CD4-positive, alpha-beta T cell (primary cell): ENCODE measurements at regions not wholly inside any gene's neighbourhood (a gene's known extent, or its start where the extent isn't known, plus 50 kb on each side); places are given as distances from the start of the nearest gene placed in this dataset.

ENCODE experiments used
- ATAC-seq: fragments of 200-7000 bp; cut with Tn5 transposase; one replicate; pipeline ENCODE4 v1.10.0; 2022; ENCODE audit warnings: mild to moderate bottlenecking; ENCODE audit not compliant: poor library complexity
- CTCF ChIA-PET: fragments of 350-600 bp; sonication (Branson Sonifier 250); formaldehyde crosslinking; loops from one replicate; lab custom pipeline; 2021; ENCODE audit warnings: antibody characterized with exemption, inconsistent platforms; lab: Charles Lee
- POLR2A ChIA-PET: fragments of 350-600 bp; sonication (Branson Sonifier 250); formaldehyde crosslinking; loops from one replicate; lab custom pipeline; 2021; ENCODE audit warnings: antibody characterized with exemption, inconsistent platforms; lab: Charles Lee
- DNase-seq, 14 experiments: peaks; one replicate each; pipeline ENCODE4 v3.0.0-alpha.2; 2013 to 2020; ENCODE audit warnings: mixed read lengths in 2 of 14
- H3K27ac ChIP-seq, 2 donors: one replicate each; pipeline versions ENCODE4 v1.5.1 to v1.7.0; 2013; ENCODE audit warnings: low read length in 2 of 2, low read depth in 1 of 2, mild to moderate bottlenecking in 1 of 2
- H3K27me3 ChIP-seq, 2 experiments: 1 replicate in 1 of 2; 2 replicates in 1 of 2; pipeline versions ENCODE4 v1.6.1 to v1.7.0; 2013; ENCODE audit warnings: low read length in 2 of 2, control low read depth in 1 of 2, mild to moderate bottlenecking in 1 of 2, moderate library complexity in 1 of 2; ENCODE audit not compliant: insufficient read depth in 2 of 2, control insufficient read depth in 1 of 2
- H3K36me3 ChIP-seq: one replicate; pipeline ENCODE4 v1.6.1; 2013; ENCODE audit warnings: low read length, control low read depth; ENCODE audit not compliant: insufficient read depth
- H3K4me1 ChIP-seq: one replicate; pipeline ENCODE4 v1.6.1; 2013; ENCODE audit warnings: low read length, control low read depth; ENCODE audit not compliant: insufficient read depth
- H3K4me3 ChIP-seq: one replicate; pipeline ENCODE4 v1.5.1; 2013; ENCODE audit warnings: mild to moderate bottlenecking, low read length, moderate library complexity
- H3K9me3 ChIP-seq, 2 experiments: 1 replicate in 1 of 2; 2 replicates in 1 of 2; pipeline versions ENCODE4 v1.6.1 to v1.7.0; 2013; ENCODE audit warnings: low read length in 2 of 2, mild to moderate bottlenecking in 2 of 2, control low read depth in 1 of 2, moderate library complexity in 1 of 2; ENCODE audit not compliant: control insufficient read depth in 1 of 2, insufficient read depth in 1 of 2
- H3K27ac Mint-ChIP-seq: one replicate; pipeline ENCODE4 v1.8.0; 2020; ENCODE audit warnings: mixed read lengths
- H3K27me3 Mint-ChIP-seq: one replicate; pipeline ENCODE4 v1.8.0; 2021; ENCODE audit warnings: mixed read lengths
- H3K36me3 Mint-ChIP-seq: one replicate; pipeline ENCODE4 v1.8.0; 2021; ENCODE audit warnings: low read depth, mixed read lengths
- H3K4me1 Mint-ChIP-seq: one replicate; pipeline ENCODE4 v1.8.0; 2021; ENCODE audit warnings: low read depth, mixed read lengths
- H3K4me3 Mint-ChIP-seq: one replicate; pipeline ENCODE4 v1.8.0; 2020; ENCODE audit warnings: mild to moderate bottlenecking, mixed read lengths
- H3K9me3 Mint-ChIP-seq: one replicate; pipeline ENCODE4 v1.8.0; 2020; ENCODE audit warnings: mixed read lengths
- CTCF ChIP-seq: fragments of 200-600 bp; IDR thresholded peaks from one replicate; pipeline ENCODE4 v1.8.0; 2022; ENCODE audit warnings: antibody characterized with exemption, mild to moderate bottlenecking
- intact Hi-C, 2 experiments: fragments of 100-400 bp; cut with DNase I in 1 of 2; cut with micrococcal nuclease in 1 of 2; formaldehyde crosslinking; loops; one replicate each; pipeline versions ENCODE4 v1.15.1 to v1.9.0; 2023 to 2025; cut with DNase I, micrococcal nuclease

DNA sequence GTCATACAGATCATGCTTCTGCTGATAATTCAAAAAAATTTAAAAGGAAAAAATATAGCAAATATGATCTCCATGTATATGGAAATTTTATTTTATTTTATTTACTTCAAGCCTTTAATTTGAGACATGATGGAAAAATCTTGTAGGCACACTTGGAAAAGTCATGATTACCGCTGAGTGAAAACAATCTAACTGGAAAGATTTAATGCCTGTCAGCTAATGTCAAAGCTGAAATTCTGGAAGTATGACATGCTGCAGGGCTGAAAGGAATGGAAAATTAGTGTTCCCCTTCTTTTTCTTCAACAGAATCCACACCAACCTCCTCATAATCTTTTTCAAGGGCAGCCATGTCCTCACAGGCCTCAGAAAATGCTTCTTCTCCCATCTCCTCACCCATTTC lies 58.2 kb downstream of the RPRM start:
- H3K4me1 ChIP-seq = no peaks in the 10 kb centered on the region
- no peaks in the 10 kb centered on the region for H3K27me3 Mint-ChIP-seq
- ChIA-PET POLR2A (no interaction called here), CTCF (no interaction called here)
- H3K4me3 ChIP-seq = no peak overlapping the region
- no peak for TF ChIP-seq CTCF
- H3K27ac ChIP-seq = no peak overlapping the region
- no peak overlapping the region for H3K27ac Mint-ChIP-seq
- no peak for DNase-seq
- no peaks in the 10 kb centered on the region for H3K9me3 Mint-ChIP-seq
- intact Hi-C loops = no loop called here
- H3K27me3 ChIP-seq = no peaks in the 10 kb centered on the region
- ATAC-seq = no peak
- H3K4me1 Mint-ChIP-seq = no peaks in the 10 kb centered on the region
- H3K36me3 ChIP-seq = no peaks in the 10 kb centered on the region
- no peaks in the 10 kb centered on the region for H3K9me3 ChIP-seq
- H3K36me3 Mint-ChIP-seq = no peaks in the 10 kb centered on the region
- no peak overlapping the region for H3K4me3 Mint-ChIP-seq

DNA sequence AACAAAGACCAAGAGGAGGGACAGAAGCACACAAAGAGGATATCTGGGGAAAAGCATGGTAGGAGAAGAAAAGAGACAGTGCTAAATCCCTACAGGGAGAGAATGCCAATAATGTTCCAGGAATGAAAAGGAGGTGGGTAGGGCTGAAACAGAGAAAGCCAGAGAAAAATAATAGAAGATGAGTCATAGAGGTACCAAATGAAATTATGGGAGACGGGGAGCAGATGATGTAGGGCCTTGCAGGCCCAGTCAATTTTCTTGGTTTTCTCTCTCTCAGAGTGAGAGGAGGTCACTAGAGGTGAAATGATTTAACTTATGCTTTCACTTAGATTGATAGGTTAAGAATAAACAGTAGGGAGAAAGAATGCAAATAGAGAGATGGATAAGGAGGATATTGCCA lies 61.5 kb downstream of the RPRM start:
- Histone ChIP-seq H3K27me3 (no peaks in the 10 kb centered on the region), H3K36me3 (no peaks in the 10 kb centered on the region), H3K4me3 (no peak overlapping the region), H3K4me1 (no peaks in the 10 kb centered on the region), H3K27ac (no peak overlapping the region), H3K9me3 (no peaks in the 10 kb centered on the region)
- ChIA-PET POLR2A (no interaction called here), CTCF (no interaction called here)
- H3K36me3 Mint-ChIP-seq = no peaks in the 10 kb centered on the region
- TF ChIP-seq CTCF = no peak
- no peak for ATAC-seq
- H3K4me3 Mint-ChIP-seq = no peak overlapping the region
- no peak overlapping the region for H3K27ac Mint-ChIP-seq
- intact Hi-C loops = no loop called here
- H3K27me3 Mint-ChIP-seq = no peaks in the 10 kb centered on the region
- no peaks in the 10 kb centered on the region for H3K4me1 Mint-ChIP-seq
- no peaks in the 10 kb centered on the region for H3K9me3 Mint-ChIP-seq
- no peak for DNase-seq

DNA sequence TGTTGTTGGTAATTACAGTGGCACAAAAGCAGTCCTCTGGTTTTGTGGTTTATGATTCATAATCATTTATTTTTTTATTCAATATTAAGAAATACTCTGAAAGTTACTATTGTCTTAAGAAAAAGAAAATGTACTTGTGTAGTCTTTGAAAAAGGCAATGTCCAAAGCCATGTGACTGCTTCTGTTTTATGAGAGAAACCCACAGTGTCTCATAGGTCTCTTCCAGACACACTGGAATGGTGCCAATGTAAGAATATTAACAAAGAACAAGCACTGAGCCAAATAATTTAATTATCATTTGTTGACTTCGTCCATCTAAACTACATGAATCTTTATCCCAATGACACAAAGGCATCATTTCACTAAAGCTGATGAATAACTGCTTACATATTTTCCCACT lies 62.5 kb downstream of the RPRM start:
- Mint-ChIP-seq H3K4me1 (no peaks in the 10 kb centered on the region), H3K4me3 (no peak overlapping the region), H3K27me3 (no peaks in the 10 kb centered on the region), H3K27ac (no peak overlapping the region), H3K36me3 (no peaks in the 10 kb centered on the region), H3K9me3 (no peaks in the 10 kb centered on the region)
- POLR2A ChIA-PET = no interaction called here
- Histone ChIP-seq H3K27ac (no peak overlapping the region), H3K36me3 (no peaks in the 10 kb centered on the region), H3K4me3 (no peak overlapping the region), H3K27me3 (no peaks in the 10 kb centered on the region), H3K4me1 (no peaks in the 10 kb centered on the region), H3K9me3 (no peaks in the 10 kb centered on the region)
- no peak for TF ChIP-seq CTCF
- CTCF ChIA-PET = no interaction called here
- ATAC-seq (no peak), DNase-seq (no peak)
- intact Hi-C loops = no loop called here
